Mesothelial cell of epicardium (in vitro differentiated cells): ENCODE measurements at regions not wholly inside any gene's neighbourhood (a gene's known extent, or its start where the extent isn't known, plus 50 kb on each side); places are given as distances from the start of the nearest gene placed in this dataset.

Experiments used
- DNase-seq, 2 experiments: peaks; one replicate each; pipeline ENCODE4 v3.0.0; 2021; ENCODE audit warnings: low spot score in 2 of 2; ENCODE audit not compliant: unreplicated experiment in 2 of 2
- H3K27ac Mint-ChIP-seq: 2 replicates; pipeline ENCODE4 v1.8.0; 2021; ENCODE audit warnings: mixed read lengths
- H3K27me3 Mint-ChIP-seq: 2 replicates; pipeline ENCODE4 v1.8.0; 2021; ENCODE audit warnings: low read depth, mixed read lengths
- H3K36me3 Mint-ChIP-seq: 2 replicates; pipeline ENCODE4 v1.8.0; 2021; ENCODE audit warnings: mixed read lengths
- H3K4me1 Mint-ChIP-seq: 2 replicates; pipeline ENCODE4 v1.8.0; 2021; ENCODE audit warnings: mixed read lengths
- H3K4me3 Mint-ChIP-seq: 2 replicates; pipeline ENCODE4 v1.8.0; 2021; ENCODE audit warnings: mild to moderate bottlenecking, moderate library complexity, mixed read lengths
- H3K9me3 Mint-ChIP-seq: 2 replicates; pipeline ENCODE4 v1.8.0; 2021; ENCODE audit warnings: mixed read lengths
- CTCF ChIP-seq: fragments of 200-600 bp; sonication (generic); IDR thresholded peaks from one replicate; pipeline ENCODE4 v1.5.0; 2021; ENCODE audit warnings: antibody characterized with exemption; ENCODE audit not compliant: unreplicated experiment

GRCh38 chr11:45432910-45433309 is 146.8 kb upstream of the SYT13 start:
- no peak for TF ChIP-seq CTCF
- peaks cover 44% of the 10 kb centered on the region for H3K27me3 Mint-ChIP-seq
- no peak for DNase-seq
- no peak overlapping the region for H3K4me3 Mint-ChIP-seq
- H3K27ac Mint-ChIP-seq: no peak overlapping the region
- peaks cover 4% of the 10 kb centered on the region for H3K4me1 Mint-ChIP-seq
- H3K9me3 Mint-ChIP-seq: no peaks in the 10 kb centered on the region
- H3K36me3 Mint-ChIP-seq: no peaks in the 10 kb centered on the region

- no peaks in the 10 kb centered on the region for H3K36me3 Mint-ChIP-seq
- no peak overlapping the region for H3K4me3 Mint-ChIP-seq
- no peak for TF ChIP-seq CTCF
- no peak overlapping the region for H3K27ac Mint-ChIP-seq
- peaks cover 40% of the 10 kb centered on the region for H3K27me3 Mint-ChIP-seq
- H3K4me1 Mint-ChIP-seq: peaks cover 4% of the 10 kb centered on the region
- H3K9me3 Mint-ChIP-seq: no peaks in the 10 kb centered on the region
- DNase-seq: no peak
These were observed 146.0 kb upstream of the SYT13 start for GRCh38 chr11:45432100-45432499.

- Mint-ChIP-seq H3K4me3 (no peak overlapping the region), H3K27ac (no peak overlapping the region), H3K4me1 (peaks cover 4% of the 10 kb centered on the region), H3K36me3 (no peaks in the 10 kb centered on the region), H3K9me3 (no peaks in the 10 kb centered on the region), H3K27me3 (peaks cover 34% of the 10 kb centered on the region)
- no peak for TF ChIP-seq CTCF
- no peak for DNase-seq
These were observed 145.2 kb upstream of the SYT13 start for GRCh38 chr11:45431046-45432018.

- TF ChIP-seq CTCF: no peak
- H3K36me3 Mint-ChIP-seq: no peaks in the 10 kb centered on the region
These were observed 144.2 kb upstream of the SYT13 start for GRCh38 chr11:45430361-45430760.

GRCh38 chr11:45429719-45430118 is 143.6 kb upstream of the SYT13 start:
- peaks cover 4% of the 10 kb centered on the region for H3K4me1 Mint-ChIP-seq
- no peaks in the 10 kb centered on the region for H3K9me3 Mint-ChIP-seq
- H3K27me3 Mint-ChIP-seq: peaks cover 20% of the 10 kb centered on the region
- no peak for DNase-seq
- no peak overlapping the region for H3K4me3 Mint-ChIP-seq
- TF ChIP-seq CTCF: no peak
- no peak overlapping the region for H3K27ac Mint-ChIP-seq
- no peaks in the 10 kb centered on the region for H3K36me3 Mint-ChIP-seq

More at GRCh38 chr11:45430361-45430760, 144.2 kb upstream of the SYT13 start:
- no peak overlapping the region for H3K4me3 Mint-ChIP-seq
- no peak overlapping the region for H3K27ac Mint-ChIP-seq
- peaks cover 4% of the 10 kb centered on the region for H3K4me1 Mint-ChIP-seq
- H3K9me3 Mint-ChIP-seq: no peaks in the 10 kb centered on the region
- H3K27me3 Mint-ChIP-seq: peaks cover 25% of the 10 kb centered on the region
- no peak for DNase-seq
